OCI-LY1 (cell line): ENCODE measurements at regions not wholly inside any gene's neighbourhood (a gene's known extent, or its start where the extent isn't known, plus 50 kb on each side); places are given as distances from the start of the nearest gene placed in this dataset.

Experiments used
- H2AFZ ChIP-seq: fragments of 200-600 bp; sonication (generic), shearing (Covaris generic); 2 replicates; pipeline ENCODE4 v1.6.0; 2014; ENCODE audit warnings: antibody characterized with exemption, mild to moderate bottlenecking, low read length
- H3F3A ChIP-seq: fragments of 200-600 bp; sonication (generic), shearing (Covaris generic); 2 replicates; pipeline ENCODE4 v1.6.0; 2014; ENCODE audit warnings: mild to moderate bottlenecking, antibody characterized with exemption, low read length, moderate library complexity; ENCODE audit not compliant: insufficient read depth
- H3K27ac ChIP-seq: fragments of 200-600 bp; sonication (generic); 2 replicates; pipeline ENCODE4 v1.5.1; 2014; ENCODE audit warnings: low read length, mixed run types, mild to moderate bottlenecking, low read depth; ENCODE audit not compliant: poor library complexity, severe bottlenecking
- H3K27me3 ChIP-seq: fragments of 200-600 bp; sonication (generic); 2 replicates; pipeline ENCODE4 v1.6.0; 2014; ENCODE audit warnings: antibody characterized with exemption, mild to moderate bottlenecking, low read length, moderate library complexity; ENCODE audit not compliant: insufficient read depth
- H3K36me3 ChIP-seq: fragments of 200-600 bp; sonication (generic); 2 replicates; pipeline ENCODE4 v1.6.1; 2014; ENCODE audit warnings: mild to moderate bottlenecking, antibody characterized with exemption, low read length, moderate library complexity, mixed read lengths; ENCODE audit not compliant: insufficient read depth
- H3K4me1 ChIP-seq: fragments of 200-600 bp; sonication (generic); 2 replicates; pipeline ENCODE4 v1.5.1; 2014; ENCODE audit warnings: mild to moderate bottlenecking, low read length, moderate library complexity; ENCODE audit not compliant: insufficient read depth, severe bottlenecking
- H3K4me2 ChIP-seq: fragments of 200-600 bp; sonication (generic), shearing (Covaris generic); 2 replicates; pipeline ENCODE4 v1.6.1; 2014; ENCODE audit warnings: low read length
- H3K4me3 ChIP-seq: fragments of 200-600 bp; sonication (generic); 2 replicates; pipeline ENCODE4 v1.5.1; 2014; ENCODE audit warnings: low read length, low read depth, mild to moderate bottlenecking, mixed read lengths; ENCODE audit not compliant: poor library complexity, severe bottlenecking
- H3K79me2 ChIP-seq: fragments of 200-600 bp; shearing (Covaris generic); 2 replicates; pipeline ENCODE4 v1.6.1; 2016; ENCODE audit warnings: mixed run types, low read length, mixed read lengths; ENCODE audit not compliant: insufficient read depth
- H3K9ac ChIP-seq: fragments of 200-600 bp; sonication (generic), shearing (Covaris generic); 2 replicates; pipeline ENCODE4 v1.6.1; 2014; ENCODE audit warnings: mild to moderate bottlenecking, low read length, mixed read lengths
- H3K9me2 ChIP-seq: fragments of 200-600 bp; sonication (generic), shearing (Covaris generic); 2 replicates; pipeline ENCODE4 v1.6.1; 2014; ENCODE audit warnings: low read depth, mild to moderate bottlenecking, low read length, mixed read lengths
- H3K9me3 ChIP-seq: fragments of 200-600 bp; shearing (Covaris generic); 2 replicates; pipeline ENCODE4 v1.6.1; 2014; ENCODE audit warnings: low read length, mixed read lengths
- H4K20me1 ChIP-seq: fragments of 200-600 bp; sonication (generic), shearing (Covaris generic); 2 replicates; pipeline ENCODE4 v1.6.0; 2016; ENCODE audit warnings: mild to moderate bottlenecking, low read length; ENCODE audit not compliant: insufficient read depth
- EZH2 ChIP-seq: fragments of 200-600 bp; sonication (generic), shearing (Covaris generic); IDR thresholded peaks from 2 replicates; pipeline ENCODE4 v1.8.0; 2017; ENCODE audit warnings: borderline replicate concordance, mixed run types, mild to moderate bottlenecking, antibody characterized with exemption, low read length, moderate library complexity, mixed read lengths
- TF ChIP-seq, protein P1 (sequence below): fragments of 200-600 bp; sonication (generic), shearing (Covaris generic); IDR thresholded peaks from 2 replicates; pipeline ENCODE4 v1.5.1; 2017; ENCODE audit warnings: mild to moderate bottlenecking, antibody characterized with exemption, low read length, moderate library complexity, mixed read lengths

DNA sequence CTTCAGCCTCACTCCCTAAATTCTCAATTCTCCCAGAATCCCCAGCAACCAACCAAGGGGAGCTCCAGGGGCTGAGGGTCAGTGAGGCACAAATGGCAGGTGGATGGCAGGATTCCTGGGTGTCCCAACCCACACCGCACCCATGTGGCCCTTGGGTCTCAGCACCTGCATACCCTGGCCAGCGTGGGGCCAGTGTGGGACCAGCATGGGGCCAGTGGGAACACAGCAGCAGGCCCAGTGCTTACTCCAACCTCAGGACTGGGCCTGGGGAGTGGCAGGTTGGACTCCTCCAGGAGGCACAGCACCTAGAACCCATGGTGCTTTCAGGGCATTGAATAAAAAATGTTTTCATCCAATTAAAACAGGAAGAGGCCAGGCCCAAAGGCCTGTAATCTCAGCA lies 202.0 kb downstream of the TSHZ3 start:
- H3K9ac ChIP-seq: no peak overlapping the region
- no peaks in the 10 kb centered on the region for H3K4me1 ChIP-seq
- H2AFZ ChIP-seq: no peak overlapping the region
- H3K9me3 ChIP-seq: no peaks in the 10 kb centered on the region
- H3K27ac ChIP-seq: no peak overlapping the region
- H3F3A ChIP-seq: no peaks in the 10 kb centered on the region
- no peak overlapping the region for H3K4me3 ChIP-seq
- no peaks in the 10 kb centered on the region for H3K27me3 ChIP-seq
- H3K79me2 ChIP-seq: no peaks in the 10 kb centered on the region
- H3K4me2 ChIP-seq: no peak overlapping the region
- no peaks in the 10 kb centered on the region for H3K9me2 ChIP-seq
- H3K36me3 ChIP-seq: no peaks in the 10 kb centered on the region
- TF ChIP-seq, protein P1, sequence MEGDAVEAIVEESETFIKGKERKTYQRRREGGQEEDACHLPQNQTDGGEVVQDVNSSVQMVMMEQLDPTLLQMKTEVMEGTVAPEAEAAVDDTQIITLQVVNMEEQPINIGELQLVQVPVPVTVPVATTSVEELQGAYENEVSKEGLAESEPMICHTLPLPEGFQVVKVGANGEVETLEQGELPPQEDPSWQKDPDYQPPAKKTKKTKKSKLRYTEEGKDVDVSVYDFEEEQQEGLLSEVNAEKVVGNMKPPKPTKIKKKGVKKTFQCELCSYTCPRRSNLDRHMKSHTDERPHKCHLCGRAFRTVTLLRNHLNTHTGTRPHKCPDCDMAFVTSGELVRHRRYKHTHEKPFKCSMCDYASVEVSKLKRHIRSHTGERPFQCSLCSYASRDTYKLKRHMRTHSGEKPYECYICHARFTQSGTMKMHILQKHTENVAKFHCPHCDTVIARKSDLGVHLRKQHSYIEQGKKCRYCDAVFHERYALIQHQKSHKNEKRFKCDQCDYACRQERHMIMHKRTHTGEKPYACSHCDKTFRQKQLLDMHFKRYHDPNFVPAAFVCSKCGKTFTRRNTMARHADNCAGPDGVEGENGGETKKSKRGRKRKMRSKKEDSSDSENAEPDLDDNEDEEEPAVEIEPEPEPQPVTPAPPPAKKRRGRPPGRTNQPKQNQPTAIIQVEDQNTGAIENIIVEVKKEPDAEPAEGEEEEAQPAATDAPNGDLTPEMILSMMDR: no peak
- no peak for TF ChIP-seq EZH2
- H4K20me1 ChIP-seq: no peaks in the 10 kb centered on the region

DNA sequence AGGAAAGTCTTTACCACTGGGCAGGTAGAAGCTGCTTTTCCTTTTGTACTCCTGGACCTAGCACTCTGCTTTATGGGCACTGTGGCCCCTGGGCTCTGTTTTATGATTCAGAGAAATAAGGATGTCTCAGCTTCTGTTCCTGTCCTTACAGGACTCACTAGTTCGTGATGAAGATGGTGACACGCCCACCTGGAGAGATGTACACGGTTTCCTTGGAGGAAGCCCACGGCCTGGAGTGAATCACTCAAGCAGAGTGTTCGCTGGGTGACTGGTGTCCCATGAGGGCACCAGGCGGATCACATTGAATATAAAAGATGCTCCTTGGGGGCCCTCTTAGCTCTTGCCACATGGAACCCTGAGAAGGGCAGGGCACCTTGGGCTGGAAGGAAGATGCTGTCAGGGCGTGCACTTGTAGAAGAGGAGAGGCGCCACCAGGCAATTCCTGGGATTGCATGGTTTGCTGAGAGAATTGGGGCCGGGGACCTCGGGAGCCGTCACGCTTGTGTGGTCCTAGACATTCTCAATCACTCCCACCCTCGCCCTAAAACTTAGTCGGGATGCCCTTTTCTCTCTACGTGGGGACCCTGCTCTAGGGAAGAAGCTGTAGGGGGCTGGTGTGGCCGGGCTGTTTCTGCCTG lies 202.6 kb downstream of the TSHZ3 start:
- Histone ChIP-seq H3K79me2 (no peaks in the 10 kb centered on the region), H2AFZ (no peak overlapping the region), H3K9me3 (no peaks in the 10 kb centered on the region), H3K4me2 (no peak overlapping the region), H3K9ac (no peak overlapping the region), H3K9me2 (no peaks in the 10 kb centered on the region), H4K20me1 (no peaks in the 10 kb centered on the region), H3F3A (no peaks in the 10 kb centered on the region), H3K4me1 (no peaks in the 10 kb centered on the region), H3K36me3 (no peaks in the 10 kb centered on the region), H3K27me3 (no peaks in the 10 kb centered on the region), H3K27ac (no peak overlapping the region), H3K4me3 (no peak overlapping the region)
- TF ChIP-seq EZH2: no peak
- TF ChIP-seq, protein P1: no peak

DNA sequence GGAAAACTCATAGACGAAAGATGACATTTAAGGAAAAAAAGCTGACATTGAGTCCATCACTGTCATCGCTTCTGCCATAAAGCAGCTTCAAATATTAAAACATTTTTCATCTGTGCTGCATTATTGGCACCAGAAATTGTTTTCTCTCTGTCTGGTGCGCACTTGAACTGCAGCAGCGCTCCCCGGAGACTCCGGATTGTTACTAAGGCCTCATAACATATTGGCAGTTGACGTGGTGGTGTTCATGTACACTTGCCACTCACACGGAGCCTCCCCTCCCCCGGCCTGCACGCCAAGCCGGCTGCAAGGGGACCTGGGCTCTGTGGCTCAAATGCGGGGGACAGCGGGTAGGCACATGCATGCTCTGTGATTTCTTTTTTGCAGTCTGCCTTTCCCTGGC lies 203.2 kb downstream of the TSHZ3 start:
- no peak overlapping the region for H3K4me2 ChIP-seq
- no peak overlapping the region for H2AFZ ChIP-seq

More for the DNA sequence above, 203.2 kb downstream of the TSHZ3 start:
- no peaks in the 10 kb centered on the region for H4K20me1 ChIP-seq
- H3K36me3 ChIP-seq: no peaks in the 10 kb centered on the region
- H3K9me2 ChIP-seq: no peaks in the 10 kb centered on the region
- H3K27ac ChIP-seq: no peak overlapping the region
- no peak overlapping the region for H3K9ac ChIP-seq
- no peak overlapping the region for H3K4me3 ChIP-seq
- H3K27me3 ChIP-seq: no peaks in the 10 kb centered on the region
- no peaks in the 10 kb centered on the region for H3K4me1 ChIP-seq
- TF ChIP-seq, protein P1: no peak
- TF ChIP-seq EZH2: no peak
- H3K79me2 ChIP-seq: no peaks in the 10 kb centered on the region
- H3K9me3 ChIP-seq: no peaks in the 10 kb centered on the region
- no peaks in the 10 kb centered on the region for H3F3A ChIP-seq
